ENCODE measurements at regions not wholly inside any gene's neighbourhood (a gene's known extent, or its start where the extent isn't known, plus 50 kb on each side); places are given as distances from the start of the nearest gene placed in this dataset.

- TF ChIP-seq HDGF (IDR thresholded peaks at IDR 0.05; ENCODE audit: borderline replicate concordance) (no peak), CTBP1 (IDR thresholded peaks at IDR 0.05; ENCODE audit: borderline replicate concordance) (no peak), BHLHE40 (IDR thresholded peaks at IDR 0.05; ENCODE audit: borderline replicate concordance) (no peak), LEF1 (IDR thresholded peaks at IDR 0.05; ENCODE audit: borderline replicate concordance) (no peak), FOXA1 (IDR thresholded peaks at IDR 0.05) (no peak), ELF4 (IDR thresholded peaks at IDR 0.05) (no peak), ARNT (IDR thresholded peaks at IDR 0.05) (no peak), SP1 (IDR thresholded peaks at IDR 0.05) (no peak), L3MBTL2 (conservative IDR thresholded peaks at IDR 0.05) (no peak), FOXM1 (IDR thresholded peaks at IDR 0.05; ENCODE audit: borderline replicate concordance) (no peak), TARDBP (IDR thresholded peaks at IDR 0.05) (no peak), ZNF384 (IDR thresholded peaks at IDR 0.05) (no peak)
- CTCF ChIA-PET, result no interaction called here
- DNase-seq (ENCODE audit: extremely low spot score), result no peak
- POLR2A ChIA-PET, result no interaction called here
Observed at GRCh38 chr14:82113007-82113406, 579.4 kb upstream of the SEL1L start.

- DNase-seq (ENCODE audit: extremely low spot score), result no peak
- CTCF ChIA-PET, result no interaction called here
- TF ChIP-seq NFRKB (IDR thresholded peaks at IDR 0.05) (no peak), CTBP1 (IDR thresholded peaks at IDR 0.05; ENCODE audit: borderline replicate concordance) (no peak), TARDBP (IDR thresholded peaks at IDR 0.05) (no peak), FOXK2 (IDR thresholded peaks at IDR 0.05) (no peak), ZNF384 (IDR thresholded peaks at IDR 0.05) (no peak), ELF4 (IDR thresholded peaks at IDR 0.05) (no peak), SP1 (IDR thresholded peaks at IDR 0.05) (no peak), PKNOX1 (IDR thresholded peaks at IDR 0.05) (no peak), FOXM1 (IDR thresholded peaks at IDR 0.05; ENCODE audit: borderline replicate concordance) (no peak), SUZ12 (IDR thresholded peaks at IDR 0.05) (no peak), L3MBTL2 (conservative IDR thresholded peaks at IDR 0.05) (no peak), BHLHE40 (IDR thresholded peaks at IDR 0.05; ENCODE audit: borderline replicate concordance) (no peak)
- POLR2A ChIA-PET, result no interaction called here
Observed at GRCh38 chr14:82113710-82114109, 580.1 kb upstream of the SEL1L start.

- POLR2A ChIA-PET, result no interaction called here
Observed at GRCh38 chr14:82116721-82117120, 583.1 kb upstream of the SEL1L start.

GRCh38 chr14:82122655-82123054, 589.0 kb upstream of the SEL1L start:
- ChIA-PET POLR2A (no interaction called here), CTCF (no interaction called here)
- TF ChIP-seq NFRKB (IDR thresholded peaks at IDR 0.05) (no peak), BHLHE40 (IDR thresholded peaks at IDR 0.05; ENCODE audit: borderline replicate concordance) (no peak), HDGF (IDR thresholded peaks at IDR 0.05; ENCODE audit: borderline replicate concordance) (no peak), L3MBTL2 (conservative IDR thresholded peaks at IDR 0.05) (no peak), TARDBP (IDR thresholded peaks at IDR 0.05) (no peak), PKNOX1 (IDR thresholded peaks at IDR 0.05) (no peak)
- DNase-seq (ENCODE audit: extremely low spot score), result no peak

More at GRCh38 chr14:82116721-82117120, 583.1 kb upstream of the SEL1L start:
- no peak for DNase-seq (ENCODE audit: extremely low spot score)
- CTCF ChIA-PET, result no interaction called here
- TF ChIP-seq L3MBTL2 (conservative IDR thresholded peaks at IDR 0.05) (no peak), TARDBP (IDR thresholded peaks at IDR 0.05) (no peak), LEF1 (IDR thresholded peaks at IDR 0.05; ENCODE audit: borderline replicate concordance) (no peak), FOXK2 (IDR thresholded peaks at IDR 0.05) (no peak), SUZ12 (IDR thresholded peaks at IDR 0.05) (no peak), ARNT (IDR thresholded peaks at IDR 0.05) (no peak), BHLHE40 (IDR thresholded peaks at IDR 0.05; ENCODE audit: borderline replicate concordance) (no peak), SP1 (IDR thresholded peaks at IDR 0.05) (no peak), PKNOX1 (IDR thresholded peaks at IDR 0.05) (no peak), ZNF384 (IDR thresholded peaks at IDR 0.05) (no peak), HDGF (IDR thresholded peaks at IDR 0.05; ENCODE audit: borderline replicate concordance) (no peak), ELF4 (IDR thresholded peaks at IDR 0.05) (no peak), NFRKB (IDR thresholded peaks at IDR 0.05) (no peak), FOXA1 (IDR thresholded peaks at IDR 0.05) (no peak), CTBP1 (IDR thresholded peaks at IDR 0.05; ENCODE audit: borderline replicate concordance) (no peak)

- POLR2A ChIA-PET, result no interaction called here
- TF ChIP-seq SUZ12 (IDR thresholded peaks at IDR 0.05) (no peak), L3MBTL2 (conservative IDR thresholded peaks at IDR 0.05) (no peak), FOXM1 (IDR thresholded peaks at IDR 0.05; ENCODE audit: borderline replicate concordance) (no peak), CTBP1 (IDR thresholded peaks at IDR 0.05; ENCODE audit: borderline replicate concordance) (no peak), LEF1 (IDR thresholded peaks at IDR 0.05; ENCODE audit: borderline replicate concordance) (no peak), FOXK2 (IDR thresholded peaks at IDR 0.05) (no peak)
- CTCF ChIA-PET, result no interaction called here
- DNase-seq (ENCODE audit: extremely low spot score), result no peak
Observed at GRCh38 chr14:82124511-82124910, 590.9 kb upstream of the SEL1L start.

- POLR2A ChIA-PET, result no interaction called here
- TF ChIP-seq HDGF (IDR thresholded peaks at IDR 0.05; ENCODE audit: borderline replicate concordance) (no peak), FOXM1 (IDR thresholded peaks at IDR 0.05; ENCODE audit: borderline replicate concordance) (no peak), ZNF384 (IDR thresholded peaks at IDR 0.05) (no peak), ELF4 (IDR thresholded peaks at IDR 0.05) (no peak), TARDBP (IDR thresholded peaks at IDR 0.05) (no peak), SP1 (IDR thresholded peaks at IDR 0.05) (no peak), SUZ12 (IDR thresholded peaks at IDR 0.05) (no peak), BHLHE40 (IDR thresholded peaks at IDR 0.05; ENCODE audit: borderline replicate concordance) (no peak), ARNT (IDR thresholded peaks at IDR 0.05) (no peak), L3MBTL2 (conservative IDR thresholded peaks at IDR 0.05) (no peak), LEF1 (IDR thresholded peaks at IDR 0.05; ENCODE audit: borderline replicate concordance) (no peak), NFRKB (IDR thresholded peaks at IDR 0.05) (no peak), PKNOX1 (IDR thresholded peaks at IDR 0.05) (no peak)
- no peak for DNase-seq (ENCODE audit: extremely low spot score)
- CTCF ChIA-PET, result no interaction called here
Observed at GRCh38 chr14:82126006-82126405, 592.4 kb upstream of the SEL1L start.
